Thyroid gland (tissue), 4 donors: ENCODE measurements at regions not wholly inside any gene's neighbourhood (a gene's known extent, or its start where the extent isn't known, plus 50 kb on each side); places are given as distances from the start of the nearest gene placed in this dataset.

ENCODE experiments used
- DNase-seq, 2 donors: peaks; one replicate each; pipeline ENCODE4 v3.0.0-alpha.2; 2019
- H3K27ac ChIP-seq, 3 donors: fragments of 200-600 bp; sonication (generic); 1 replicate in 2 of 3; 2 replicates in 1 of 3; pipeline ENCODE4 v1.5.1; 2016 to 2019; ENCODE audit warnings: mild to moderate bottlenecking in 1 of 3, moderate library complexity in 1 of 3
- H3K27me3 ChIP-seq: fragments of 200-600 bp; sonication (generic); one replicate; pipeline ENCODE4 v1.5.1; 2019
- H3K36me3 ChIP-seq, 2 donors: fragments of 200-600 bp; sonication (generic); one replicate each; pipeline ENCODE4 v1.5.1; 2016 to 2019
- H3K4me1 ChIP-seq, 2 donors: fragments of 200-600 bp; sonication (generic); one replicate each; pipeline ENCODE4 v1.5.1; 2017 to 2019
- H3K4me3 ChIP-seq, 3 donors: fragments of 200-600 bp; sonication (generic); replicated peaks in 1 of 3; 1 replicate in 2 of 3; 2 replicates in 1 of 3; pipeline ENCODE4 v1.5.1; 2016; ENCODE audit warnings: mild to moderate bottlenecking in 1 of 3
- H3K9me3 ChIP-seq: fragments of 200-600 bp; sonication (generic); one replicate; pipeline ENCODE4 v1.5.1; 2017
- POLR2A ChIP-seq, 2 donors: fragments of 450-650 bp; IDR thresholded peaks; one replicate each; pipeline ENCODE4 v1.6.1; 2017; ENCODE audit warnings: antibody characterized with exemption in 2 of 2, mild to moderate bottlenecking in 2 of 2, moderate library complexity in 1 of 2
- WGBS, 2 donors: methylation state at CpG; one replicate each; pipeline ENCODE4 v1.1.5; 2017; 5-methylcytosine and 5-hydroxymethylcytosine counted together
- intact Hi-C: fragments of 100-400 bp; cut with DNase I; formaldehyde crosslinking; loops from one replicate; pipeline ENCODE4 v1.15.1; 2023
- TF ChIP-seq, protein P1 (sequence below), 6 experiments: fragments of 200-600 bp in 3 of 6; fragments of 450-650 bp in 3 of 6; sonication (generic) in 3 of 6; IDR thresholded peaks; one replicate each; pipeline ENCODE4 v1.5.1; 2016 to 2019; ENCODE audit warnings: antibody characterized with exemption in 6 of 6, mild to moderate bottlenecking in 2 of 6, inconsistent platforms in 1 of 6, moderate library complexity in 1 of 6

DNA sequence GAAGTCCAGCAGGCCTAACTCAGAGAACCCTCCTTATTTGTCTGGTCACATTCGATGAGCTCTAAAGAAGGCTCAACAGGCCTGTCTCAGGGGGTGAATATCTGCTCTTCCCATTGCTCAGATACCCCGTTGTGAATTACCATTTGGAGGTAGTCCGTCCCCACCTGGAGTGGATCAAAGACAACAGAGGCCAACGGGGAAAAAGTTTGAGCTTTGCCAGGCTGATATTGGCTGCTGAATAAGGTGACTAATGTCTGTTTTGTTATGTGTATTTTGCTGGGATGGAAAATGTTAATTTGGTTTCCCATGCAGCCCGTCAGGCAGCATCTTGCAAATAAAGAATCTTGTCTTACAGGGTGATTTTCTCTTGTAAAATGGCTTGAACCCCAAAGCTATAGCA lies 69.2 kb upstream of the EPS8L3 start:
- no peaks in the 10 kb centered on the region for H3K27me3 ChIP-seq
- H3K27ac ChIP-seq: no peak overlapping the region
- no peaks in the 10 kb centered on the region for H3K9me3 ChIP-seq
- H3K36me3 ChIP-seq: no peaks in the 10 kb centered on the region
- no peaks in the 10 kb centered on the region for H3K4me1 ChIP-seq
- 76 to 82% methylated on average over 5 of the region's 5 CpGs for WGBS, 2 donors
- DNase-seq: no peak
- H3K4me3 ChIP-seq: no peak overlapping the region
- intact Hi-C loops: no loop called here
- no peak for TF ChIP-seq POLR2A (IDR thresholded peaks at IDR 0.05)
- TF ChIP-seq, protein P1, sequence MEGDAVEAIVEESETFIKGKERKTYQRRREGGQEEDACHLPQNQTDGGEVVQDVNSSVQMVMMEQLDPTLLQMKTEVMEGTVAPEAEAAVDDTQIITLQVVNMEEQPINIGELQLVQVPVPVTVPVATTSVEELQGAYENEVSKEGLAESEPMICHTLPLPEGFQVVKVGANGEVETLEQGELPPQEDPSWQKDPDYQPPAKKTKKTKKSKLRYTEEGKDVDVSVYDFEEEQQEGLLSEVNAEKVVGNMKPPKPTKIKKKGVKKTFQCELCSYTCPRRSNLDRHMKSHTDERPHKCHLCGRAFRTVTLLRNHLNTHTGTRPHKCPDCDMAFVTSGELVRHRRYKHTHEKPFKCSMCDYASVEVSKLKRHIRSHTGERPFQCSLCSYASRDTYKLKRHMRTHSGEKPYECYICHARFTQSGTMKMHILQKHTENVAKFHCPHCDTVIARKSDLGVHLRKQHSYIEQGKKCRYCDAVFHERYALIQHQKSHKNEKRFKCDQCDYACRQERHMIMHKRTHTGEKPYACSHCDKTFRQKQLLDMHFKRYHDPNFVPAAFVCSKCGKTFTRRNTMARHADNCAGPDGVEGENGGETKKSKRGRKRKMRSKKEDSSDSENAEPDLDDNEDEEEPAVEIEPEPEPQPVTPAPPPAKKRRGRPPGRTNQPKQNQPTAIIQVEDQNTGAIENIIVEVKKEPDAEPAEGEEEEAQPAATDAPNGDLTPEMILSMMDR (IDR thresholded peaks at IDR 0.05): no peak

DNA sequence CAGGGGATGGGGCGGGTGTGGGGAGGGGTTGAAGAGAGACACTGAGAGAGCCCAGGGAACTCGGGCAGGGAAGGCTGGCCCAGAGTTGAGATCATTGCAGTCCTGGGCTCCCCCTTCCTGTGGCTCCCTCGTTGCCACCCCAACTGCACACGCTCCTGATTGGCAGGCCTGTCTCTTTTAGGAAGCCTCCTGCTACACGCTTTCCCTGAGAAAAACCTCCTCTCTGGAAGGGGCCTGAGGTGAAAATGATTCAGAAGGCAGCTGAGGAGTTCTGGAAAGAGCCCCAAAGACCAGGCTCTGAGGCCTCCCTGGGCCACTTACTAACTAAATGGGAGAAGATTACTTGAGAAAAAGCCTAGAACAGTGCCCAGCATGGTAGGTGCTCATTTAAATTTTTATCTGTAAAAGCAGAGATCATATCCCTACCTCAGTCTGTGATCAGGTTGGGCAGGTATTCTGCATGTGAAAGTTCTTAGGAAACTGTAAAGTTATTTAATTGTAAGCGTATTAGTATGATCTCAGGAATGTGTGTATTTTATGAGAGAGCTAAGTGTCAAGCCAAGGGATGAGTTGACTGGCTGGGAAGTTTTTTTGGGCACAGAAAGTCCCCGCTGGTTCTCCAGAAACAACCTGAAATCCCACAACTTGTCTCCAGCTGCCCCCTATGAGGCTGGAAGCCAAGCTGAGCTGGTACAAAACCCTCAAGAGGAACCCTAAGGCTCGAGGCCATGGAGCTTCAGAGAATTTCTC lies 65.2 kb upstream of the EPS8L3 start:
- Histone ChIP-seq H3K9me3 (no peaks in the 10 kb centered on the region), H3K4me3 (no peak overlapping the region), H3K36me3 (no peaks in the 10 kb centered on the region), H3K27me3 (no peaks in the 10 kb centered on the region), H3K4me1 (peaks cover 7 to 12% of the 10 kb centered on the region in 2 donors), H3K27ac (no peak overlapping the region)
- DNase-seq: no peak
- 87 to 90% methylated on average over 8 of the region's 8 CpGs for WGBS, 2 donors
- TF ChIP-seq, protein P1 (IDR thresholded peaks at IDR 0.05): no peak
- no peak for TF ChIP-seq POLR2A (IDR thresholded peaks at IDR 0.05)
- intact Hi-C loops: no loop called here

DNA sequence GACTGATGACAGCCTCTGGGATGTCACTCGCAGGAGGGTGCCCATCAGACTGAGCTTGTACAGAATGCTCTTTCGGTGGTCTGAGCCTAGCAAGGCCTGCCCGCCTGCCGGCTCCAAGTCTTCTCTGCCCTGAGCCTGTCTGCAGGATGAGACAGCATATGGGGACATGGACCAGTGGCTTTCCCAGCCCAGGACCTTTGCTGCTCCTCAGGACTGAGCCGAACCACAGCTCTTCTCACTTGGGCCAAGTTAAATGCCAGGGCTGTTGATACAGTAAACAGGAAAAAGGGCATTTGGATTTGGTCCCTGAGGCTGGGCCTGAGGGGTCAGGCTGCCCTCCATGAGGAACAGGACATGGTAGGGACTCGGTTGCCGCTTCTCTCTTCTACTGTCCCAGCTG lies 64.3 kb upstream of the EPS8L3 start:
- WGBS, 2 donors: 93 to 100% methylated on average over 5 to 7 of the region's 7 CpGs
- TF ChIP-seq, protein P1 (IDR thresholded peaks at IDR 0.05): no peak
- no peak for TF ChIP-seq POLR2A (IDR thresholded peaks at IDR 0.05)
- Histone ChIP-seq H3K27me3 (no peaks in the 10 kb centered on the region), H3K4me1 (peaks cover 10 to 18% of the 10 kb centered on the region in 2 donors), H3K4me3 (no peak overlapping the region), H3K27ac (no peak overlapping the region), H3K9me3 (no peaks in the 10 kb centered on the region), H3K36me3 (no peaks in the 10 kb centered on the region)
- no peak for DNase-seq
- intact Hi-C loops: no loop called here

DNA sequence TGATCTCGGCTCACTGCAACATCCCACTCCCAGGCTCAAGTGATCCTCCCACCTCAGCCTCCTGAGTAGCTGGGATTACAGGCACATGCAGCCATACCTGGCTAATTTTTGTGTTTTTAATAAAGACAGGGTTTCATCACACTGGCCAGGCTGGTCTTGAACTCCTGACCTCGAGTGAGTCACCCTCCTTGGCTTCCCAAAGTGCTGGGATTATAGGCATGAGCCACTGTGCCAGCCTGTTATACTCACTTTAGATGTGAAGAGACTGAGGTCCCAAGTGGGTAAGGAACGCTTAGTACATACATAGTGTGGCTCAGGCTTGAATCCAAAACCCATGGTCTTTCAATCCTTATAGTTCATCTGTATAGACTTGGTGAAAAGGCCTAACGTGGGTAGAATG lies 63.7 kb upstream of the EPS8L3 start:
- intact Hi-C loops: no loop called here
- H3K27me3 ChIP-seq: no peaks in the 10 kb centered on the region
- no peak overlapping the region for H3K27ac ChIP-seq
- TF ChIP-seq, protein P1 (IDR thresholded peaks at IDR 0.05): no peak
- no peak for TF ChIP-seq POLR2A (IDR thresholded peaks at IDR 0.05)
- no peaks in the 10 kb centered on the region for H3K36me3 ChIP-seq
- WGBS, 2 donors: 87 to 90% methylated on average over 4 of the region's 4 CpGs
- no peaks in the 10 kb centered on the region for H3K9me3 ChIP-seq
- DNase-seq: no peak
- H3K4me1 ChIP-seq: peaks cover 10 to 18% of the 10 kb centered on the region in 2 donors
- no peak overlapping the region for H3K4me3 ChIP-seq

DNA sequence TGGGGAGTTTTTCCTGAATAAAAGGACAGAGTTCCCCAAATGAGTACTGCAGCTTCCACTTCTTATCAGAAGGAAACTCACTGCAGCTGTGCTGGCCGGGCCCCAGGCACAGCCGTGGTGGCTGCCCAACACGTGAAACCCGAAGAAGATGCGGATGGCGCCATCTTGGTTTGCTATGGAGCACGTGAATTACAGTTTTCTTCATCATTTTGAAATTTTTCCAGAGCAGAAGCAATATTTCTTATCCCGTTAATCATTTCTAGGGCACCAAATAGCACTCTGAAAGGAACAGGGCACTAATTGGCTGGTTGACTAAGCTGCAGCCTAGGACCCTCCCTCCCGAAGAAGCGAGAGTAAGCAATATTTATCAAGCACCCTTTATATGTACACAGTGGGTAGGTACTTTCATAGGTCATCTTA lies 63.2 kb upstream of the EPS8L3 start:
- H3K36me3 ChIP-seq: no peaks in the 10 kb centered on the region
- TF ChIP-seq, protein P1 (IDR thresholded peaks at IDR 0.05): no peak
- no peak for TF ChIP-seq POLR2A (IDR thresholded peaks at IDR 0.05)
- no peaks in the 10 kb centered on the region for H3K9me3 ChIP-seq
- 75 to 86% methylated on average over 10 of the region's 10 CpGs for WGBS, 2 donors
- no peaks in the 10 kb centered on the region for H3K27me3 ChIP-seq
- peaks cover 10 to 21% of the 10 kb centered on the region in 2 donors for H3K4me1 ChIP-seq
- DNase-seq: no peak
- no peak overlapping the region for H3K4me3 ChIP-seq
- intact Hi-C loops: no loop called here
- no peak overlapping the region for H3K27ac ChIP-seq
